A549 (cell line): ENCODE measurements at regions not wholly inside any gene's neighbourhood (a gene's known extent, or its start where the extent isn't known, plus 50 kb on each side); places are given as distances from the start of the nearest gene placed in this dataset.

Experiments
- ATAC-seq, 2 experiments: fragments of 200-7000 bp in 1 of 2; fragments of >200 bp in 1 of 2; cut with Nextera tagmentation in 1 of 2; cut with Tn5 transposase in 1 of 2; 3 replicates each; pipeline versions ENCODE4 v1.8.0 to v1.9.1; 2018 to 2020; ENCODE audit warnings: mild to moderate bottlenecking in 1 of 2, moderate library complexity in 1 of 2
- CTCF ChIA-PET: fragments of 300-600 bp; sonication (Branson Sonifier 250); formaldehyde crosslinking; extraction: SDS; loops from one replicate; lab custom pipeline; 2021; ENCODE audit warnings: antibody characterized with exemption, inconsistent platforms; lab: Yijun Ruan, JAX
- POLR2A ChIA-PET: fragments of 350-600 bp; formaldehyde crosslinking; extraction: SDS; loops from one replicate; lab custom pipeline; 2021; ENCODE audit warnings: antibody characterized with exemption, inconsistent platforms; lab: Yijun Ruan, JAX
- DNase-seq, 2 experiments: peaks; one replicate each; pipeline versions ENCODE4 v3.0.0 to v3.0.0-alpha.2; 2011 to 2016; ENCODE audit warnings: low read depth in 1 of 2, low spot score in 1 of 2
- FAIRE-seq: peaks from 2 replicates; lab custom pipeline; 2011; peaks lifted over from hg19 to GRCh38; lab: Jason Lieb, UNC
- H3K27ac ChIP-seq, 2 experiments: fragments of >200 bp; sonication (Bioruptor Twin); formaldehyde crosslinking; 3 replicates each; pipeline ENCODE4 v1.5.1; 2016 to 2017
- H3K4me1 ChIP-seq: fragments of >200 bp; sonication (Bioruptor Twin); formaldehyde crosslinking; 3 replicates; pipeline ENCODE4 v1.6.1; 2016
- H3K4me2 ChIP-seq: fragments of >200 bp; sonication (Bioruptor Twin); formaldehyde crosslinking; 3 replicates; pipeline ENCODE4 v1.6.1; 2016
- H3K4me3 ChIP-seq: fragments of >200 bp; sonication (Bioruptor Twin); formaldehyde crosslinking; 3 replicates; pipeline ENCODE4 v1.5.1; 2016
- H3K9me3 ChIP-seq: fragments of >200 bp; sonication (Bioruptor Twin); formaldehyde crosslinking; 3 replicates; pipeline ENCODE4 v1.6.1; 2016
- CBX8 ChIP-seq: fragments of 200-600 bp; sonication (generic); IDR thresholded peaks from 2 replicates; pipeline ENCODE4 v1.6.1; 2016
- CHD2 ChIP-seq: fragments of 150-350 bp; IDR thresholded peaks from 2 replicates; pipeline ENCODE4 v1.6.1; 2014; ENCODE audit warnings: low read length; ENCODE audit not compliant: partially characterized antibody
- CHD4 ChIP-seq: fragments of 200-600 bp; sonication (generic); IDR thresholded peaks from 2 replicates; pipeline ENCODE4 v1.6.1; 2016; ENCODE audit warnings: antibody characterized with exemption, mild to moderate bottlenecking, borderline replicate concordance
- EP300 ChIP-seq, 2 experiments: fragments of >200 bp; sonication (Bioruptor Twin); formaldehyde crosslinking; IDR thresholded peaks; 2 replicates in 1 of 2; 3 replicates in 1 of 2; pipeline ENCODE4 v1.6.1; 2016 to 2017
- FOSL2 ChIP-seq, 2 experiments: fragments of 450-650 bp in 1 of 2; fragments of >200 bp in 1 of 2; sonication (Bioruptor Twin) in 1 of 2; formaldehyde crosslinking; IDR thresholded peaks; 2 replicates each; pipeline versions ENCODE4 v1.5.0 to v1.6.1; 2016 to 2020; ENCODE audit warnings: mild to moderate bottlenecking in 1 of 2, moderate library complexity in 1 of 2
- GATA3 ChIP-seq: IDR thresholded peaks from 2 replicates; pipeline ENCODE4 v1.6.1; 2012; ENCODE audit warnings: borderline replicate concordance
- HES2 ChIP-seq: fragments of >200 bp; sonication (Bioruptor Twin); formaldehyde crosslinking; IDR thresholded peaks from 2 replicates; pipeline ENCODE4 v1.6.1; 2016
- HEYL ChIP-seq: fragments of 250-450 bp; sonication (Bioruptor Pico); IDR thresholded peaks from 2 replicates; pipeline ENCODE4 v1.8.0; 2021; ENCODE audit warnings: mild to moderate bottlenecking, moderate library complexity
- HOXA7 ChIP-seq: fragments of 250-450 bp; sonication (Bioruptor Pico); IDR thresholded peaks from 2 replicates; pipeline ENCODE4 v1.5.0; 2020; ENCODE audit warnings: mild to moderate bottlenecking, moderate library complexity
- HOXB5 ChIP-seq: fragments of 250-450 bp; sonication (Bioruptor Pico); IDR thresholded peaks from 2 replicates; pipeline ENCODE4 v1.5.0; 2020; ENCODE audit warnings: mild to moderate bottlenecking, moderate library complexity
- JUN ChIP-seq, 2 experiments: fragments of >200 bp; sonication (Bioruptor Twin); formaldehyde crosslinking; IDR thresholded peaks; 2 replicates in 1 of 2; 3 replicates in 1 of 2; pipeline ENCODE4 v1.6.1; 2016 to 2017
- JUNB ChIP-seq: fragments of >200 bp; sonication (Bioruptor Twin); formaldehyde crosslinking; IDR thresholded peaks from 2 replicates; pipeline ENCODE4 v1.6.1; 2016
- KDM1A ChIP-seq: fragments of 200-600 bp; sonication (generic); IDR thresholded peaks from 2 replicates; pipeline ENCODE4 v1.6.1; 2016; ENCODE audit warnings: low read depth, mild to moderate bottlenecking
- KDM5A ChIP-seq: fragments of 200-600 bp; sonication (generic); IDR thresholded peaks from 2 replicates; pipeline ENCODE4 v1.6.1; 2016; ENCODE audit warnings: antibody characterized with exemption, mild to moderate bottlenecking
- MAFK ChIP-seq: fragments of 450-650 bp; IDR thresholded peaks from 2 replicates; pipeline ENCODE4 v1.6.1; 2014; ENCODE audit not compliant: partially characterized antibody
- NFE2L2 ChIP-seq: fragments of 150-350 bp; conservative IDR thresholded peaks from 2 replicates; pipeline ENCODE4 v1.6.1; 2014; ENCODE audit warnings: low read length
- POLR2AphosphoS2 ChIP-seq: conservative IDR thresholded peaks from 2 replicates; pipeline ENCODE4 v1.6.1; 2012; ENCODE audit warnings: low read length, improper control_type of control experiment, inconsistent platforms
- RARB ChIP-seq: fragments of 250-450 bp; sonication (Bioruptor Pico); IDR thresholded peaks from 2 replicates; pipeline ENCODE4 v1.8.0; 2021; ENCODE audit warnings: mild to moderate bottlenecking, moderate library complexity
- REST ChIP-seq: fragments of 200-600 bp; sonication (generic); IDR thresholded peaks from 2 replicates; pipeline ENCODE4 v1.6.1; 2016; ENCODE audit warnings: antibody characterized with exemption, mild to moderate bottlenecking, moderate library complexity
- SMC3 ChIP-seq: fragments of >200 bp; sonication (Bioruptor Twin); formaldehyde crosslinking; IDR thresholded peaks from 3 replicates; pipeline ENCODE4 v1.6.1; 2018; ENCODE audit warnings: inconsistent platforms
- SREBF2 ChIP-seq: fragments of 450-650 bp; IDR thresholded peaks from 2 replicates; pipeline ENCODE4 v1.6.1; 2014; ENCODE audit warnings: mild to moderate bottlenecking, moderate library complexity
- TFCP2L1 ChIP-seq: fragments of 250-450 bp; sonication (Bioruptor Pico); IDR thresholded peaks from 2 replicates; pipeline ENCODE4 v1.5.0; 2021; ENCODE audit warnings: mild to moderate bottlenecking
- ZC3H11A ChIP-seq: fragments of 450-650 bp; IDR thresholded peaks from 2 replicates; pipeline ENCODE4 v1.6.1; 2014; ENCODE audit warnings: antibody characterized with exemption, mild to moderate bottlenecking
- ZNF302 ChIP-seq: fragments of 250-450 bp; sonication (Bioruptor Pico); IDR thresholded peaks from 2 replicates; pipeline ENCODE4 v1.9.0; 2021; ENCODE audit warnings: inconsistent platforms, mild to moderate bottlenecking, moderate library complexity
- ZSCAN20 ChIP-seq: fragments of 250-450 bp; sonication (Bioruptor Pico); IDR thresholded peaks from 2 replicates; pipeline ENCODE4 v1.8.0; 2022; ENCODE audit warnings: mild to moderate bottlenecking, moderate library complexity
- WGBS: methylation state at CpG from one replicate; pipeline ENCODE4 v1.1.6; 2017; ENCODE audit errors: missing lambda C conversion rate; 5-methylcytosine and 5-hydroxymethylcytosine counted together

GRCh38 chr6:168158980-168159349 lies 80.0 kb upstream of the FRMD1 start:
- WGBS = 91% methylated on average over 11 of the region's 11 CpGs
- ATAC-seq = no peak
- Histone ChIP-seq H3K4me2 (no peak overlapping the region), H3K4me3 (no peak overlapping the region), H3K27ac (peak overlapping the region in 1 of 2 experiments; percentile 81; a peak in 2 of 6 replicates), H3K9me3 (no peaks in the 10 kb centered on the region), H3K4me1 (peaks cover 42% of the 10 kb centered on the region)
- FAIRE-seq = no peak
- no peak for DNase-seq
- POLR2A ChIA-PET = no interaction called here
- CTCF ChIA-PET = interaction anchor here (1.2 to 1.7 kb wide), 2 partner anchors 8 to 197 kb away, joined by 4 to 5 read pairs; no protein-coding TSS in a partner anchor
- TF ChIP-seq SMC3 = no peak

GRCh38 chr6:168158213-168158979 lies 79.4 kb upstream of the FRMD1 start:
- H3K4me2 ChIP-seq = peak overlapping the region; percentile 61
- H3K9me3 ChIP-seq = no peaks in the 10 kb centered on the region
- ChIA-PET POLR2A (no interaction called here), CTCF (interaction anchor here (1.2 kb wide), 1 partner anchor 197 kb away, joined by 4 read pairs; no protein-coding TSS in a partner anchor)
- peak overlapping the region; percentile 67 to 81; a peak in 5 of 6 replicates for H3K27ac ChIP-seq
- ATAC-seq = no peak
- 78% methylated on average over 18 of the region's 19 CpGs for WGBS
- peaks cover 42% of the 10 kb centered on the region for H3K4me1 ChIP-seq
- H3K4me3 ChIP-seq = no peak overlapping the region
- no peak for TF ChIP-seq CHD4
- TF ChIP-seq HEYL (CRISPR knock-in tag) = no peak
- TF ChIP-seq HOXB5 (CRISPR knock-in tag) = no peak
- DNase-seq = no peak
- FAIRE-seq = no peak

GRCh38 chr6:168157272-168158212 lies 78.5 kb upstream of the FRMD1 start:
- POLR2A ChIA-PET = no interaction called here
- peaks cover 42% of the 10 kb centered on the region for H3K4me1 ChIP-seq
- no peaks in the 10 kb centered on the region for H3K9me3 ChIP-seq
- peak; percentile 18 to 42 for DNase-seq
- no peak overlapping the region for H3K4me3 ChIP-seq
- H3K27ac ChIP-seq = peak overlapping the region; percentile 67 to 81; a peak in 5 of 6 replicates
- CTCF ChIA-PET = interaction anchor here (1.1 to 1.2 kb wide), 2 partner anchors 168 to 198 kb away, joined by 3 to 4 read pairs; no protein-coding TSS in a partner anchor
- TF ChIP-seq ZSCAN20 (no peak), GATA3 (peak; percentile 34; the same call in 1 of the 2 replicates), POLR2AphosphoS2 (no peak), JUNB (peak; percentile 24; the same call in 1 of the 2 replicates), EP300 (IDR thresholded peaks at IDR 0.05) (peak in 1 of 2 experiments; percentile 31; a peak in 1 of 5 replicates), JUN (IDR thresholded peaks at IDR 0.05) (no peak), HEYL (CRISPR knock-in tag) (no peak), FOSL2 (IDR thresholded peaks at IDR 0.05) (no peak), FOSL2 (CRISPR knock-in tag; IDR thresholded peaks at IDR 0.05) (0 out of 2 replicates have a peak, but pooled peaks have one; percentile 18), RARB (CRISPR knock-in tag) (no peak), MAFK (peak; percentile 45), HES2 (no peak), CBX8 (no peak), CHD2 (no peak), CHD4 (no peak), ZNF302 (CRISPR knock-in tag) (no peak)
- H3K4me2 ChIP-seq = peak overlapping the region; percentile 61
- FAIRE-seq = no peak
- 26% methylated on average over 18 of the region's 18 CpGs for WGBS
- ATAC-seq = peak; percentile 81 to 90

- peak overlapping the region; percentile 61 for H3K4me2 ChIP-seq
- H3K4me3 ChIP-seq = no peak overlapping the region
- peaks cover 42% of the 10 kb centered on the region for H3K4me1 ChIP-seq
- CTCF ChIA-PET = interaction anchor here (1.1 kb wide), 1 partner anchor 169 kb away, joined by 3 read pairs; no protein-coding TSS in a partner anchor
- 81% methylated on average over 10 of the region's 12 CpGs for WGBS
- peak overlapping the region; percentile 67 to 81; a peak in 5 of 6 replicates for H3K27ac ChIP-seq
- FAIRE-seq (no peak), ATAC-seq (no peak), DNase-seq (no peak)
- POLR2A ChIA-PET = no interaction called here
- H3K9me3 ChIP-seq = no peaks in the 10 kb centered on the region
- TF ChIP-seq TFCP2L1 (no peak), KDM1A (no peak), JUN (IDR thresholded peaks at IDR 0.05) (no peak), SREBF2 (no peak), HES2 (no peak), NFE2L2 (no peak), KDM5A (no peak), REST (no peak), ZC3H11A (no peak), HOXA7 (CRISPR knock-in tag) (no peak)
Observed at GRCh38 chr6:168156742-168157265, 77.8 kb upstream of the FRMD1 start.
